ENCODE measurements at regions not wholly inside any gene's neighbourhood (a gene's known extent, or its start where the extent isn't known, plus 50 kb on each side); places are given as distances from the start of the nearest gene placed in this dataset.

DNA sequence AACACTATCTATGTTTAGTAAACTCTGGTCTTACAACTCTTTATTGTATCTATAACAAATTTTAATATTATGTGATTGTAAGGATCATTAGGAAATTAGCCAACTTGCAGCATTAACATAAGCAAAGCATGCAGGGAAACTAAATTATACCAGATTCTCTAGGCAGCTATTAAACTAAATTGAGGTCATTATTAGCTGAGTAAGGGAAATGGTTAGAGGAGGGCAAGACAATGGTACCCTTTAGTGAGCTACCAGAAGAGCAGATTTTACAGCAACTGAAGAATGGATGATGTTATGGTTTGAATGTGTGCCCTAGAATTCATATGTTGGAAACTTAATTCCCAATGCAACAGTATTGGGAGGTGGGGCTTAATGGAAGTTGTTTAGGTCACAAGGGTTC is 79.1 kb downstream of the SMPDL3A start:
- H3K27ac ChIP-seq (ENCODE audit: low read length): no peak overlapping the region
- DNase-seq (ENCODE audit: low read depth, low spot score): no peak
- no peak overlapping the region for H3K4me3 ChIP-seq (ENCODE audit: low read depth in 2 of 2, low read length in 2 of 2)
- H3K36me3 ChIP-seq (ENCODE audit: control insufficient read depth, insufficient read depth, low read length): no peaks in the 10 kb centered on the region
- in situ Hi-C loops (cut with HindIII; ENCODE audit: low pct_unique_long_range_greater_than_20kb, low sequenced_read_pairs) (no loop called here), intact Hi-C loops (cut with micrococcal nuclease; ENCODE audit: unreplicated experiment) (no loop called here)
- ChIA-PET POLR2A (no interaction called here), CTCF (no interaction called here)
- H3K4me1 ChIP-seq (ENCODE audit: control insufficient read depth, insufficient read depth, low read length): no peaks in the 10 kb centered on the region
- no TSS peak for BruUV-seq (replicated peaks)
- H3K27me3 ChIP-seq (ENCODE audit: control insufficient read depth, insufficient read depth, low read length): no peaks in the 10 kb centered on the region; the same call in 1 of the 2 replicates
- ATAC-seq: no peak
- TF ChIP-seq SIN3A (IDR thresholded peaks at IDR 0.05; ENCODE audit: borderline replicate concordance, insufficient read depth, low read depth, low read length): no peak
- TF ChIP-seq POLR2AphosphoS5 (IDR thresholded peaks at IDR 0.05; ENCODE audit: low read depth, low read length): no peak
- TF ChIP-seq, protein P1, sequence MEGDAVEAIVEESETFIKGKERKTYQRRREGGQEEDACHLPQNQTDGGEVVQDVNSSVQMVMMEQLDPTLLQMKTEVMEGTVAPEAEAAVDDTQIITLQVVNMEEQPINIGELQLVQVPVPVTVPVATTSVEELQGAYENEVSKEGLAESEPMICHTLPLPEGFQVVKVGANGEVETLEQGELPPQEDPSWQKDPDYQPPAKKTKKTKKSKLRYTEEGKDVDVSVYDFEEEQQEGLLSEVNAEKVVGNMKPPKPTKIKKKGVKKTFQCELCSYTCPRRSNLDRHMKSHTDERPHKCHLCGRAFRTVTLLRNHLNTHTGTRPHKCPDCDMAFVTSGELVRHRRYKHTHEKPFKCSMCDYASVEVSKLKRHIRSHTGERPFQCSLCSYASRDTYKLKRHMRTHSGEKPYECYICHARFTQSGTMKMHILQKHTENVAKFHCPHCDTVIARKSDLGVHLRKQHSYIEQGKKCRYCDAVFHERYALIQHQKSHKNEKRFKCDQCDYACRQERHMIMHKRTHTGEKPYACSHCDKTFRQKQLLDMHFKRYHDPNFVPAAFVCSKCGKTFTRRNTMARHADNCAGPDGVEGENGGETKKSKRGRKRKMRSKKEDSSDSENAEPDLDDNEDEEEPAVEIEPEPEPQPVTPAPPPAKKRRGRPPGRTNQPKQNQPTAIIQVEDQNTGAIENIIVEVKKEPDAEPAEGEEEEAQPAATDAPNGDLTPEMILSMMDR (IDR thresholded peaks at IDR 0.05): no peak
- TF ChIP-seq, protein P2, sequence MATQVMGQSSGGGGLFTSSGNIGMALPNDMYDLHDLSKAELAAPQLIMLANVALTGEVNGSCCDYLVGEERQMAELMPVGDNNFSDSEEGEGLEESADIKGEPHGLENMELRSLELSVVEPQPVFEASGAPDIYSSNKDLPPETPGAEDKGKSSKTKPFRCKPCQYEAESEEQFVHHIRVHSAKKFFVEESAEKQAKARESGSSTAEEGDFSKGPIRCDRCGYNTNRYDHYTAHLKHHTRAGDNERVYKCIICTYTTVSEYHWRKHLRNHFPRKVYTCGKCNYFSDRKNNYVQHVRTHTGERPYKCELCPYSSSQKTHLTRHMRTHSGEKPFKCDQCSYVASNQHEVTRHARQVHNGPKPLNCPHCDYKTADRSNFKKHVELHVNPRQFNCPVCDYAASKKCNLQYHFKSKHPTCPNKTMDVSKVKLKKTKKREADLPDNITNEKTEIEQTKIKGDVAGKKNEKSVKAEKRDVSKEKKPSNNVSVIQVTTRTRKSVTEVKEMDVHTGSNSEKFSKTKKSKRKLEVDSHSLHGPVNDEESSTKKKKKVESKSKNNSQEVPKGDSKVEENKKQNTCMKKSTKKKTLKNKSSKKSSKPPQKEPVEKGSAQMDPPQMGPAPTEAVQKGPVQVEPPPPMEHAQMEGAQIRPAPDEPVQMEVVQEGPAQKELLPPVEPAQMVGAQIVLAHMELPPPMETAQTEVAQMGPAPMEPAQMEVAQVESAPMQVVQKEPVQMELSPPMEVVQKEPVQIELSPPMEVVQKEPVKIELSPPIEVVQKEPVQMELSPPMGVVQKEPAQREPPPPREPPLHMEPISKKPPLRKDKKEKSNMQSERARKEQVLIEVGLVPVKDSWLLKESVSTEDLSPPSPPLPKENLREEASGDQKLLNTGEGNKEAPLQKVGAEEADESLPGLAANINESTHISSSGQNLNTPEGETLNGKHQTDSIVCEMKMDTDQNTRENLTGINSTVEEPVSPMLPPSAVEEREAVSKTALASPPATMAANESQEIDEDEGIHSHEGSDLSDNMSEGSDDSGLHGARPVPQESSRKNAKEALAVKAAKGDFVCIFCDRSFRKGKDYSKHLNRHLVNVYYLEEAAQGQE (IDR thresholded peaks at IDR 0.05; ENCODE audit: insufficient read depth in 1 of 2, low read depth in 2 of 2, low read length in 1 of 2): no peak
- TF ChIP-seq TCF7L2 (IDR thresholded peaks at IDR 0.05; ENCODE audit: low read depth, low read length): no peak
- H3K9me3 ChIP-seq (ENCODE audit: control insufficient read depth, insufficient read depth, low read depth, low read length): no peaks in the 10 kb centered on the region

DNA sequence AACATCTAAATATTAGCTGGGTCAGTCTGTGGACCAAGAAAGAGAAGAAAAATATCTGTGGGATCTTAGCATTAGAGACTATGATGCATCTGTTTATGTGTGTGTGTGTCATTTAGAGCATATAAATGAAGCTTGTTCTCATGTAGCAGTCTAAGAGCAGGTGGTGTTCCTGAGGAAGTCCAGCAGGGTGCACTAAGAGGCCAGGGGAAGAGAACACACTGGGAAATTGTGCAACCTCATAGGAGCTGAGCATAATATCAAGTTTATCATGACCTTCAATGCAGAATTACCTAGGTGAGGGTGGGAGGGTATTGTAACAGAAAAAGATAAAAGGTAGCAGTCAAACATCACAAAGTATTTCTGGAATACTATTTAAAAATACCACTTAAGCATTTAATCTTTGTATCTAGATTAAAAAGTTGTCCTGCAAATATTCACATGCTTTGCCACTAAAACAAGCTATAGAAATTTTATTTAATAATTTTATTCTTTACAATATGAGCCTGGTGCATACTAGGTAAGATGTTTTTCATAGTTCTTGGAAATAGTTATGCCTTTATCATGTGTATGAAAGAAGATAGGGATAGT is 80.5 kb downstream of the SMPDL3A start:
- no peaks in the 10 kb centered on the region for H3K9me3 ChIP-seq (ENCODE audit: control insufficient read depth, insufficient read depth, low read depth, low read length)
- no peaks in the 10 kb centered on the region; the same call in 1 of the 2 replicates for H3K27me3 ChIP-seq (ENCODE audit: control insufficient read depth, insufficient read depth, low read length)
- intact Hi-C loops (cut with micrococcal nuclease; ENCODE audit: unreplicated experiment) (loop anchor here (1.0 kb wide), 2 partner anchors 447 to 511 kb away; no protein-coding TSS in a partner anchor), in situ Hi-C loops (cut with HindIII; ENCODE audit: low pct_unique_long_range_greater_than_20kb, low sequenced_read_pairs) (no loop called here)
- no peak overlapping the region for H3K4me3 ChIP-seq (ENCODE audit: low read depth in 2 of 2, low read length in 2 of 2)
- ChIA-PET CTCF (interaction anchor here (0.7 to 1.7 kb wide), 7 partner anchors 30 to 933 kb away, joined by 3 to 14 read pairs (median 5); no protein-coding TSS in a partner anchor), POLR2A (no interaction called here)
- DNase-seq (ENCODE audit: low read depth, low spot score) (peak; percentile 55), ATAC-seq (peak; percentile 95)
- no peaks in the 10 kb centered on the region for H3K36me3 ChIP-seq (ENCODE audit: control insufficient read depth, insufficient read depth, low read length)
- no peak overlapping the region for H3K27ac ChIP-seq (ENCODE audit: low read length)
- no peaks in the 10 kb centered on the region for H3K4me1 ChIP-seq (ENCODE audit: control insufficient read depth, insufficient read depth, low read length)
- BruUV-seq (replicated peaks): no TSS peak
- TF ChIP-seq, protein P1 (IDR thresholded peaks at IDR 0.05): peak; percentile 83
- TF ChIP-seq POLR2AphosphoS5 (IDR thresholded peaks at IDR 0.05; ENCODE audit: low read depth, low read length): no peak
- no peak for TF ChIP-seq TCF7L2 (IDR thresholded peaks at IDR 0.05; ENCODE audit: low read depth, low read length)
- TF ChIP-seq, protein P2 (IDR thresholded peaks at IDR 0.05; ENCODE audit: insufficient read depth in 1 of 2, low read depth in 2 of 2, low read length in 1 of 2): no peak
- no peak for TF ChIP-seq SIN3A (IDR thresholded peaks at IDR 0.05; ENCODE audit: borderline replicate concordance, insufficient read depth, low read depth, low read length)
